ENCODE measurements at regions not wholly inside any gene's neighbourhood (a gene's known extent, or its start where the extent isn't known, plus 50 kb on each side); places are given as distances from the start of the nearest gene placed in this dataset.

DNA sequence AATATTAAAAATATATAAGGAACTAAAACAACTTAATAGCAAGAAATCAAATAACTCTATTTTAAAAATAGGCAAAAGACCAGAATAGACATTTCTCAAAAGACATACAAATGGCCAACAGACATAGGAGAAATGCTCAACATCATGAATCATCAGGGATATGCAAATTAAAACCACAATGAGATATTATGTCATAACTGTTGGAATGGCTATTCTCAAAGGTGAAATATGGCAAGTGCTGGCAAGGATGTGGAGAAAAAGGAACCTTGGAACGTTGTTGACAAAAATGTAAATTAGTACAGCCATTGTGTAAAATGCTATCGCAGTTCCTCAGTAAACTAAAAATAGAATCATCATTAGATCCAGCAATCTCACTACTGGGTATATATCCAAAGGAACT, 468.5 kb downstream of the NFIB start:
- Histone ChIP-seq H3K4me2 (no peak overlapping the region), H3K4me1 (no peaks in the 10 kb centered on the region), H3K9me3 (no peaks in the 10 kb centered on the region), H3K27ac (no peak overlapping the region), H3K4me3 (no peak overlapping the region)
- POLR2A ChIA-PET = no interaction called here
- FAIRE-seq = no peak
- no peak for DNase-seq (ENCODE audit: low read depth in 1 of 2, low spot score in 1 of 2)
- TF ChIP-seq MYC (IDR thresholded peaks at IDR 0.05; ENCODE audit: borderline replicate concordance, low read length) (no peak), HEYL (CRISPR knock-in tag; IDR thresholded peaks at IDR 0.05) (no peak), RNF2 (IDR thresholded peaks at IDR 0.05; ENCODE audit: borderline replicate concordance, low read depth) (no peak), SREBF2 (IDR thresholded peaks at IDR 0.05) (no peak), RCOR1 (IDR thresholded peaks at IDR 0.05; ENCODE audit: low read depth, low read length) (no peak)
- TF ChIP-seq, protein P1, sequence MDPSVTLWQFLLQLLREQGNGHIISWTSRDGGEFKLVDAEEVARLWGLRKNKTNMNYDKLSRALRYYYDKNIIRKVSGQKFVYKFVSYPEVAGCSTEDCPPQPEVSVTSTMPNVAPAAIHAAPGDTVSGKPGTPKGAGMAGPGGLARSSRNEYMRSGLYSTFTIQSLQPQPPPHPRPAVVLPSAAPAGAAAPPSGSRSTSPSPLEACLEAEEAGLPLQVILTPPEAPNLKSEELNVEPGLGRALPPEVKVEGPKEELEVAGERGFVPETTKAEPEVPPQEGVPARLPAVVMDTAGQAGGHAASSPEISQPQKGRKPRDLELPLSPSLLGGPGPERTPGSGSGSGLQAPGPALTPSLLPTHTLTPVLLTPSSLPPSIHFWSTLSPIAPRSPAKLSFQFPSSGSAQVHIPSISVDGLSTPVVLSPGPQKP (IDR thresholded peaks at IDR 0.05; ENCODE audit: low read depth, low read length) = no peak
- TF ChIP-seq, protein P2, sequence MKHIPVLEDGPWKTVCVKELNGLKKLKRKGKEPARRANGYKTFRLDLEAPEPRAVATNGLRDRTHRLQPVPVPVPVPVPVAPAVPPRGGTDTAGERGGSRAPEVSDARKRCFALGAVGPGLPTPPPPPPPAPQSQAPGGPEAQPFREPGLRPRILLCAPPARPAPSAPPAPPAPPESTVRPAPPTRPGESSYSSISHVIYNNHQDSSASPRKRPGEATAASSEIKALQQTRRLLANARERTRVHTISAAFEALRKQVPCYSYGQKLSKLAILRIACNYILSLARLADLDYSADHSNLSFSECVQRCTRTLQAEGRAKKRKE (CRISPR knock-in tag; IDR thresholded peaks at IDR 0.05; ENCODE audit: low read depth) = no peak
- CTCF ChIA-PET = no interaction called here
- no peak for ATAC-seq
- WGBS (ENCODE audit: missing lambda C conversion rate) = 12% methylated on average over 2 of the region's 2 CpGs

DNA sequence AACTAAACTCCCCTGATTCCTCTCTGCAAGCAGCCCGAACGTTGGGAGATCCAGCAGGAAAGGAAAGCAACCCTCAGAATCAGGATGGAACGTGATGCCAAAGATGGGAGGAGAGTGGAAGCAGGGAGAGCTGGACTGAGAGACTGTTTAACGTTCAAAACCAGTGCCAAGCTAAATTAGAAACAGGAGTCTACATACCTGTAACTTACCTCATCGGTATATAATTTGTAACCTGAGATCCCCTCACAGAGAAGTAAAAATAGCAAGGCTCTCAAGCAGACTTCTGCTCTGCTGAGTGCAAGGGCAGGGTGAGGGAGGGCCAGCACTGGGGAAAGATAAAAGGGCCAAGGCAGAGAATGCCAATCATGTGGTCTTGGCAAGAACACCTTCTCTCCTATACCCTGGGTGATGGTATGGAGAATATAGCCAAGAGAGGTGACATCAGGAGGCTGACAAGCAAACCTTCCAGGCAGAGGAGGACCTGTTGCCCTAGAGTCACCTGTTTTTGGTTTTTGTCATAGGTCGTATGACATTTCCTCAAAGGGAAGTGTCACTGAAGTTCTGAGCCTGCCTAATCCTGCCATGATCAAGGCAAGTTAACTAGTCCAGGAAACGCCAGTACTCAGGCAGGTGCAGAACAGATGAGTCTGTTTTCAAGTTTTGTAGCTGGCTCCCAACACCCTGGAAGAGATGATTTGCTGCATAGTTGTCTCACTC, 472.0 kb downstream of the NFIB start:
- no peak overlapping the region for H3K27ac ChIP-seq
- H3K9me3 ChIP-seq = no peaks in the 10 kb centered on the region
- WGBS (ENCODE audit: missing lambda C conversion rate) = 5% methylated on average over 7 of the region's 7 CpGs
- no peak overlapping the region for H3K4me2 ChIP-seq
- ATAC-seq (no peak; a peak in 1 of 6 replicates), DNase-seq (ENCODE audit: low read depth in 1 of 2, low spot score in 1 of 2) (no peak), FAIRE-seq (no peak)
- CTCF ChIA-PET = interaction anchor here (1.3 kb wide), 1 partner anchor 10 kb away, joined by 3 read pairs; no protein-coding TSS in a partner anchor
- no peak overlapping the region for H3K4me3 ChIP-seq
- no peak for TF ChIP-seq RFX5 (IDR thresholded peaks at IDR 0.05)
- no peak for TF ChIP-seq POLR2AphosphoS2 (conservative IDR thresholded peaks at IDR 0.05; ENCODE audit: low read length)
- TF ChIP-seq ZSCAN20 (CRISPR knock-in tag; IDR thresholded peaks at IDR 0.05) = no peak
- no peak for TF ChIP-seq RAD21 (conservative IDR thresholded peaks at IDR 0.05 in 1 of 2, IDR thresholded peaks at IDR 0.05 in 1 of 2)
- no peak for TF ChIP-seq TP53 (CRISPR knock-in tag; IDR thresholded peaks at IDR 0.05)
- TF ChIP-seq TFCP2L1 (CRISPR knock-in tag; IDR thresholded peaks at IDR 0.05) = no peak
- POLR2A ChIA-PET = no interaction called here
- no peaks in the 10 kb centered on the region for H3K4me1 ChIP-seq

DNA sequence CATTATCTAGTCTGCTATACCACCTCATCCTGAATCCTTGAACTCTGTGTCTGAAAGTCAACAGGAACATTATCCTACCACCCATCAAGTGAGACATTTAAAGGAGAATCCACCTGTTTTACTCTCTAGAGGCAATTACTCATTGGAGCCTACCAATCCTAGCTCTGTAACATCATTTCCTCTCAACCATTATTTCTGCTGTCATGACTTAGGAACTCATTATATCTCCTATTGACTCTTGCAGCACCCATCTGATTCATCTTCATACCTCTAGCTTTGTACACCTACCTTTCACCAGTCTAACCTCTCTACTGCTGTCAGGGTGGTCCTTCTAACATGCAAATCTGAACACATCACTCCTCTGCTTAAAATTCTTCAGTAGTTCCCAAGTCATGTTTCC, 481.5 kb downstream of the NFIB start:
- ChIA-PET POLR2A (no interaction called here), CTCF (interaction anchor here (0.5 to 1.0 kb wide), 2 partner anchors 10 to 980 kb away, joined by 3 read pairs; no protein-coding TSS in a partner anchor)
- TF ChIP-seq SREBF2 (IDR thresholded peaks at IDR 0.05) (no peak), HOXB5 (CRISPR knock-in tag; IDR thresholded peaks at IDR 0.05) (no peak), NFE2L2 (conservative IDR thresholded peaks at IDR 0.05; ENCODE audit: low read length) (no peak), RNF2 (IDR thresholded peaks at IDR 0.05; ENCODE audit: borderline replicate concordance, low read depth) (no peak), RAD21 (conservative IDR thresholded peaks at IDR 0.05 in 1 of 2, IDR thresholded peaks at IDR 0.05 in 1 of 2) (no peak), SMC3 (IDR thresholded peaks at IDR 0.05) (no peak), BHLHE40 (IDR thresholded peaks at IDR 0.05; ENCODE audit: low read depth, low read length) (no peak)
- TF ChIP-seq, protein P3, sequence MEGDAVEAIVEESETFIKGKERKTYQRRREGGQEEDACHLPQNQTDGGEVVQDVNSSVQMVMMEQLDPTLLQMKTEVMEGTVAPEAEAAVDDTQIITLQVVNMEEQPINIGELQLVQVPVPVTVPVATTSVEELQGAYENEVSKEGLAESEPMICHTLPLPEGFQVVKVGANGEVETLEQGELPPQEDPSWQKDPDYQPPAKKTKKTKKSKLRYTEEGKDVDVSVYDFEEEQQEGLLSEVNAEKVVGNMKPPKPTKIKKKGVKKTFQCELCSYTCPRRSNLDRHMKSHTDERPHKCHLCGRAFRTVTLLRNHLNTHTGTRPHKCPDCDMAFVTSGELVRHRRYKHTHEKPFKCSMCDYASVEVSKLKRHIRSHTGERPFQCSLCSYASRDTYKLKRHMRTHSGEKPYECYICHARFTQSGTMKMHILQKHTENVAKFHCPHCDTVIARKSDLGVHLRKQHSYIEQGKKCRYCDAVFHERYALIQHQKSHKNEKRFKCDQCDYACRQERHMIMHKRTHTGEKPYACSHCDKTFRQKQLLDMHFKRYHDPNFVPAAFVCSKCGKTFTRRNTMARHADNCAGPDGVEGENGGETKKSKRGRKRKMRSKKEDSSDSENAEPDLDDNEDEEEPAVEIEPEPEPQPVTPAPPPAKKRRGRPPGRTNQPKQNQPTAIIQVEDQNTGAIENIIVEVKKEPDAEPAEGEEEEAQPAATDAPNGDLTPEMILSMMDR (IDR thresholded peaks at IDR 0.05) = no peak
- H3K4me1 ChIP-seq = no peaks in the 10 kb centered on the region
- no peak for DNase-seq (ENCODE audit: low read depth in 1 of 2, low spot score in 1 of 2)
- no peak for FAIRE-seq
- no peak overlapping the region for H3K4me3 ChIP-seq
- H3K9me3 ChIP-seq = peaks cover 14% of the 10 kb centered on the region; the same call in 2 of the 3 replicates
- H3K27ac ChIP-seq = no peak overlapping the region
- no peak overlapping the region for H3K4me2 ChIP-seq
- ATAC-seq = no peak

Measured in A549 (cell line).